ENCODE measurements at regions not wholly inside any gene's neighbourhood (a gene's known extent, or its start where the extent isn't known, plus 50 kb on each side); places are given as distances from the start of the nearest gene placed in this dataset.
"Not testable (repeated sequence)": the region's sequence is repeated elsewhere in the genome, so short reads cannot be mapped to it uniquely, and the experiment has no call there.

GRCh38 chr2:34815052-34815741 lies 1216.1 kb upstream of the FAM98A start:
- no peak for DNase-seq (ENCODE audit: low spot score)

GRCh38 chr2:34810456-34810855 lies 1211.4 kb upstream of the FAM98A start:
- DNase-seq (ENCODE audit: low spot score) = no peak

GRCh38 chr2:34808426-34808825 lies 1209.3 kb upstream of the FAM98A start:
- no peak for DNase-seq (ENCODE audit: low spot score)

- no peak for DNase-seq (ENCODE audit: low spot score)
Observed at GRCh38 chr2:34806891-34807290, 1207.8 kb upstream of the FAM98A start.

- DNase-seq (ENCODE audit: low spot score) = no peak
Observed at GRCh38 chr2:34806396-34806795, 1207.3 kb upstream of the FAM98A start.

GRCh38 chr2:34799556-34799955 lies 1200.5 kb upstream of the FAM98A start:
- no peak for DNase-seq (ENCODE audit: low spot score)

GRCh38 chr2:34795586-34795985 lies 1196.5 kb upstream of the FAM98A start:
- DNase-seq (ENCODE audit: low spot score) = not testable (repeated sequence)

- no peak for DNase-seq (ENCODE audit: low spot score)
Observed at GRCh38 chr2:34789169-34789568, 1190.1 kb upstream of the FAM98A start.

- no peak for DNase-seq (ENCODE audit: low spot score)
Observed at GRCh38 chr2:34787341-34787740, 1188.2 kb upstream of the FAM98A start.

GRCh38 chr2:34785206-34785785 lies 1186.2 kb upstream of the FAM98A start:
- DNase-seq (ENCODE audit: low spot score) = no peak

- no peak for DNase-seq (ENCODE audit: low spot score)
Observed at GRCh38 chr2:34784701-34785100, 1185.6 kb upstream of the FAM98A start.

GRCh38 chr2:34750742-34751141 lies 1151.6 kb upstream of the FAM98A start:
- not testable (repeated sequence) for DNase-seq (ENCODE audit: low spot score)

GRCh38 chr2:34747643-34748042 lies 1148.5 kb upstream of the FAM98A start:
- no peak for DNase-seq (ENCODE audit: low spot score)

GRCh38 chr2:34738691-34739090 lies 1139.6 kb upstream of the FAM98A start:
- DNase-seq (ENCODE audit: low spot score) = no peak

GRCh38 chr2:34737146-34737545 lies 1138.0 kb upstream of the FAM98A start:
- DNase-seq (ENCODE audit: low spot score) = no peak

- DNase-seq (ENCODE audit: low spot score) = no peak
Observed at GRCh38 chr2:34736482-34736881, 1137.4 kb upstream of the FAM98A start.

- no peak for DNase-seq (ENCODE audit: low spot score)
Observed at GRCh38 chr2:34734662-34735061, 1135.6 kb upstream of the FAM98A start.

- no peak for DNase-seq (ENCODE audit: low spot score)
Observed at GRCh38 chr2:34734042-34734441, 1134.9 kb upstream of the FAM98A start.

GRCh38 chr2:34731292-34731691 lies 1132.2 kb upstream of the FAM98A start:
- no peak for DNase-seq (ENCODE audit: low spot score)

GRCh38 chr2:34729845-34730244 lies 1130.7 kb upstream of the FAM98A start:
- DNase-seq (ENCODE audit: low spot score) = no peak

GRCh38 chr2:34724107-34724506 lies 1125.0 kb upstream of the FAM98A start:
- DNase-seq (ENCODE audit: low spot score) = no peak

- no peak for DNase-seq (ENCODE audit: low spot score)
Observed at GRCh38 chr2:34723683-34724082, 1124.6 kb upstream of the FAM98A start.

GRCh38 chr2:34719206-34719605 lies 1120.1 kb upstream of the FAM98A start:
- DNase-seq (ENCODE audit: low spot score) = no peak
